ENCODE measurements at regions not wholly inside any gene's neighbourhood (a gene's known extent, or its start where the extent isn't known, plus 50 kb on each side); places are given as distances from the start of the nearest gene placed in this dataset.

DNA sequence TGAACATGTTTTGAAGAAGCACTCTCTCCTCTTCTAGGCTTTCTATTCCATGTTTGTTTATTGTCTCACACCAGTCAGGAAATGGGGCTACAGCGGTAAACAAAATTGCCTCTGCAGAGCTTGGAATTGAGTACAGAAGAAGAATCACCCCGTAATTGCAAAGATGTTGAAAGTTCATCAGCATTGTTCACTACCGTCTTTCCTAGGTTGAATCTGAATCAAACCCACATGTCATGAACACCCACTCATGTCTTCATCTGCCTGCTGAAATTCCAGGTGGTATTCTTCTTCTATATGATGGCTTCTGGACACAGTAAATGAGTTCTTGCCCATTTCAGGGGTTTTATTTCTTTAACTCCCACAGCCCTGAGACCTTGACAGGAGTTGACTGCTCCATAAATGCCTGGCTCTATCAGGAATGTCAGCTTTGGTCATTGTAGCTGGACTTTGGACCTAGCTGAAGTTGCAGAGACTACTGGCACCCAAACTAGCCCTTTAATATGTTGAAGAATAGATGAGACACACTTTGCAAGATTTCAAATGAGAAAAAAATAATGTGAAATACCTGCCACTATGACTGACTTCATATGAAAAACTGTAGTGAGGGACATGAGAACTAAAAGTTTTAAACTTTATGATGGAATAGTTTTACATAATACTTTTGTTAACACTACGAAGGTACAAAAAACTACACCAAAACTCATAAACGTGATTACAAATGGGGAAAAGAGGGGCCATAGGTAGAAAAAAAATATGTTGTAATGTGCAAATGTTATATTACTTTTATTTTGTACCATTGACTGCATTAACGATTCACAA, 1235.3 kb upstream of the ZEB2 start:
- ATAC-seq (no peak), DNase-seq (ENCODE audit: low read depth, low spot score) (no peak)
- TF ChIP-seq, protein P1, sequence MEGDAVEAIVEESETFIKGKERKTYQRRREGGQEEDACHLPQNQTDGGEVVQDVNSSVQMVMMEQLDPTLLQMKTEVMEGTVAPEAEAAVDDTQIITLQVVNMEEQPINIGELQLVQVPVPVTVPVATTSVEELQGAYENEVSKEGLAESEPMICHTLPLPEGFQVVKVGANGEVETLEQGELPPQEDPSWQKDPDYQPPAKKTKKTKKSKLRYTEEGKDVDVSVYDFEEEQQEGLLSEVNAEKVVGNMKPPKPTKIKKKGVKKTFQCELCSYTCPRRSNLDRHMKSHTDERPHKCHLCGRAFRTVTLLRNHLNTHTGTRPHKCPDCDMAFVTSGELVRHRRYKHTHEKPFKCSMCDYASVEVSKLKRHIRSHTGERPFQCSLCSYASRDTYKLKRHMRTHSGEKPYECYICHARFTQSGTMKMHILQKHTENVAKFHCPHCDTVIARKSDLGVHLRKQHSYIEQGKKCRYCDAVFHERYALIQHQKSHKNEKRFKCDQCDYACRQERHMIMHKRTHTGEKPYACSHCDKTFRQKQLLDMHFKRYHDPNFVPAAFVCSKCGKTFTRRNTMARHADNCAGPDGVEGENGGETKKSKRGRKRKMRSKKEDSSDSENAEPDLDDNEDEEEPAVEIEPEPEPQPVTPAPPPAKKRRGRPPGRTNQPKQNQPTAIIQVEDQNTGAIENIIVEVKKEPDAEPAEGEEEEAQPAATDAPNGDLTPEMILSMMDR (IDR thresholded peaks at IDR 0.05), result no peak
- TF ChIP-seq POLR2AphosphoS5 (IDR thresholded peaks at IDR 0.05; ENCODE audit: low read depth, low read length), result no peak
- TF ChIP-seq, protein P2, sequence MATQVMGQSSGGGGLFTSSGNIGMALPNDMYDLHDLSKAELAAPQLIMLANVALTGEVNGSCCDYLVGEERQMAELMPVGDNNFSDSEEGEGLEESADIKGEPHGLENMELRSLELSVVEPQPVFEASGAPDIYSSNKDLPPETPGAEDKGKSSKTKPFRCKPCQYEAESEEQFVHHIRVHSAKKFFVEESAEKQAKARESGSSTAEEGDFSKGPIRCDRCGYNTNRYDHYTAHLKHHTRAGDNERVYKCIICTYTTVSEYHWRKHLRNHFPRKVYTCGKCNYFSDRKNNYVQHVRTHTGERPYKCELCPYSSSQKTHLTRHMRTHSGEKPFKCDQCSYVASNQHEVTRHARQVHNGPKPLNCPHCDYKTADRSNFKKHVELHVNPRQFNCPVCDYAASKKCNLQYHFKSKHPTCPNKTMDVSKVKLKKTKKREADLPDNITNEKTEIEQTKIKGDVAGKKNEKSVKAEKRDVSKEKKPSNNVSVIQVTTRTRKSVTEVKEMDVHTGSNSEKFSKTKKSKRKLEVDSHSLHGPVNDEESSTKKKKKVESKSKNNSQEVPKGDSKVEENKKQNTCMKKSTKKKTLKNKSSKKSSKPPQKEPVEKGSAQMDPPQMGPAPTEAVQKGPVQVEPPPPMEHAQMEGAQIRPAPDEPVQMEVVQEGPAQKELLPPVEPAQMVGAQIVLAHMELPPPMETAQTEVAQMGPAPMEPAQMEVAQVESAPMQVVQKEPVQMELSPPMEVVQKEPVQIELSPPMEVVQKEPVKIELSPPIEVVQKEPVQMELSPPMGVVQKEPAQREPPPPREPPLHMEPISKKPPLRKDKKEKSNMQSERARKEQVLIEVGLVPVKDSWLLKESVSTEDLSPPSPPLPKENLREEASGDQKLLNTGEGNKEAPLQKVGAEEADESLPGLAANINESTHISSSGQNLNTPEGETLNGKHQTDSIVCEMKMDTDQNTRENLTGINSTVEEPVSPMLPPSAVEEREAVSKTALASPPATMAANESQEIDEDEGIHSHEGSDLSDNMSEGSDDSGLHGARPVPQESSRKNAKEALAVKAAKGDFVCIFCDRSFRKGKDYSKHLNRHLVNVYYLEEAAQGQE (IDR thresholded peaks at IDR 0.05; ENCODE audit: insufficient read depth in 1 of 2, low read depth in 2 of 2, low read length in 1 of 2), result no peak
- TF ChIP-seq SIN3A (IDR thresholded peaks at IDR 0.05; ENCODE audit: borderline replicate concordance, insufficient read depth, low read depth, low read length), result no peak
- no peaks in the 10 kb centered on the region for H3K9me3 ChIP-seq (ENCODE audit: control insufficient read depth, insufficient read depth, low read depth, low read length)
- H3K36me3 ChIP-seq (ENCODE audit: control insufficient read depth, insufficient read depth, low read length), result no peaks in the 10 kb centered on the region
- ChIA-PET POLR2A (no interaction called here), CTCF (no interaction called here)
- no peak overlapping the region for H3K27ac ChIP-seq (ENCODE audit: low read length)
- H3K27me3 ChIP-seq (ENCODE audit: control insufficient read depth, insufficient read depth, low read length), result no peaks in the 10 kb centered on the region
- intact Hi-C loops (cut with micrococcal nuclease; ENCODE audit: unreplicated experiment) (no loop called here), in situ Hi-C loops (cut with HindIII; ENCODE audit: low pct_unique_long_range_greater_than_20kb, low sequenced_read_pairs) (no loop called here)
- no peak overlapping the region for H3K4me3 ChIP-seq (ENCODE audit: low read depth in 2 of 2, low read length in 2 of 2)
- H3K4me1 ChIP-seq (ENCODE audit: control insufficient read depth, insufficient read depth, low read length), result no peaks in the 10 kb centered on the region
- no TSS peak for BruUV-seq (replicated peaks)

DNA sequence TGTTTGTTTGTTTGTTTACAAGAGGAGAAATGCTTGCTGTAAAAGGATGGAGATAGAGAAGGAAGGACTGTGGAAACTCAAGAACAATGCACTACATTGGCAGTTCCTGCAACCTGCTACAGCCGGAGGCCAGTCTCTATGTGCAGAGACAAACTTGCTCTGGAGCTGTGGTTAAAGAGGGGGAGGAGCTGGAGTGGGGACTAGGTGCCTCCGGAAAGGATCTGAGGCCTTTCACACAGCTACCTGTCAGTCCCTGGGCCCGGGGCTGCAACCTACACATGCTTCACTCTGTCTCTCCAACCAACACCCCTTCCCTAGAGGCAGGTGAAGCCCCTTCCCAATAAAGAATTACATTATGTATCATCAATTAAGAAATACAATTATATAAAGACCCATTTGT, 1234.0 kb upstream of the ZEB2 start:
- POLR2A ChIA-PET, result no interaction called here
- no TSS peak for BruUV-seq (replicated peaks)
- in situ Hi-C loops (cut with HindIII; ENCODE audit: low pct_unique_long_range_greater_than_20kb, low sequenced_read_pairs), result no loop called here

More for the DNA sequence above, 1234.0 kb upstream of the ZEB2 start:
- no peaks in the 10 kb centered on the region for H3K4me1 ChIP-seq (ENCODE audit: control insufficient read depth, insufficient read depth, low read length)
- H3K9me3 ChIP-seq (ENCODE audit: control insufficient read depth, insufficient read depth, low read depth, low read length), result no peaks in the 10 kb centered on the region
- CTCF ChIA-PET, result no interaction called here
- H3K27ac ChIP-seq (ENCODE audit: low read length), result no peak overlapping the region
- H3K27me3 ChIP-seq (ENCODE audit: control insufficient read depth, insufficient read depth, low read length), result no peaks in the 10 kb centered on the region
- DNase-seq (ENCODE audit: low read depth, low spot score), result no peak
- H3K36me3 ChIP-seq (ENCODE audit: control insufficient read depth, insufficient read depth, low read length), result no peaks in the 10 kb centered on the region
- ATAC-seq, result no peak
- intact Hi-C loops (cut with micrococcal nuclease; ENCODE audit: unreplicated experiment), result no loop called here
- TF ChIP-seq TCF7L2 (IDR thresholded peaks at IDR 0.05; ENCODE audit: low read depth, low read length) (no peak), SIN3A (IDR thresholded peaks at IDR 0.05; ENCODE audit: borderline replicate concordance, insufficient read depth, low read depth, low read length) (no peak), POLR2AphosphoS5 (IDR thresholded peaks at IDR 0.05; ENCODE audit: low read depth, low read length) (no peak)
- TF ChIP-seq, protein P1 (IDR thresholded peaks at IDR 0.05), result no peak
- TF ChIP-seq, protein P2 (IDR thresholded peaks at IDR 0.05; ENCODE audit: insufficient read depth in 1 of 2, low read depth in 2 of 2, low read length in 1 of 2), result no peak
- no peak overlapping the region for H3K4me3 ChIP-seq (ENCODE audit: low read depth in 2 of 2, low read length in 2 of 2)
